HG03108 (cell line): ENCODE measurements at regions not wholly inside any gene's neighbourhood (a gene's known extent, or its start where the extent isn't known, plus 50 kb on each side); places are given as distances from the start of the nearest gene placed in this dataset.
"Not testable (repeated sequence)": the region's sequence is repeated elsewhere in the genome, so short reads cannot be mapped to it uniquely, and the experiment has no call there.

Experiments used
- ATAC-seq: cut with Tn5 transposase; IDR thresholded peaks from one replicate; pipeline ENCODE4 v1.9.1; 2021; ENCODE audit warnings: moderate library complexity; ENCODE audit not compliant: unreplicated experiment

DNA sequence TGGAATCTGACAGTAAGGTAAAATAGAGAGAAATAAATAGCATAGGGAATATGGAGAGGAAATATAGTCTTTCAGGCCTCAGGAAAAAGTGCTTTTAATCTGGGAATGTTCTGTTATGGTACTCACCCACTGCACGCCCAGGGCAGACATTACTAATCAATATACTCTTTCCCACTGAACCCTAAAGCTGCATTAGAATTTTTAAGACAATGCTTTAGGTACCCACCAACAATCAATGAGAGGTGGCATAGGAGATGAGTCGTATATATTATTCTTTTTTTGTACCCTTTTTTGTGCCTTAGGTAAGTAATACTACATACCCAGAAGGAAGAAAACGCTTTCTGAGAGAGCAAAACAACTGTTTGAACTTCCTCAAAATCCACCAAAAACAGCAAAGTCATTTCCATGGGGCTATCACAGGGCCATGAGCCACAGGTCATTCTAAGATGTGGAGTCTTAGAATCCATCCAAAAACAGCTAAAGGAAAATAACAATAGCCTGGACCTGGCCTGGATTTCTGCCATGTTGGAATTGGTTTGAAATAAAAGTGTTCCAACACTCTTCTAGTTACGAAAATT, 542.1 kb downstream of the XYLT1 start:
- ATAC-seq = no peak

DNA sequence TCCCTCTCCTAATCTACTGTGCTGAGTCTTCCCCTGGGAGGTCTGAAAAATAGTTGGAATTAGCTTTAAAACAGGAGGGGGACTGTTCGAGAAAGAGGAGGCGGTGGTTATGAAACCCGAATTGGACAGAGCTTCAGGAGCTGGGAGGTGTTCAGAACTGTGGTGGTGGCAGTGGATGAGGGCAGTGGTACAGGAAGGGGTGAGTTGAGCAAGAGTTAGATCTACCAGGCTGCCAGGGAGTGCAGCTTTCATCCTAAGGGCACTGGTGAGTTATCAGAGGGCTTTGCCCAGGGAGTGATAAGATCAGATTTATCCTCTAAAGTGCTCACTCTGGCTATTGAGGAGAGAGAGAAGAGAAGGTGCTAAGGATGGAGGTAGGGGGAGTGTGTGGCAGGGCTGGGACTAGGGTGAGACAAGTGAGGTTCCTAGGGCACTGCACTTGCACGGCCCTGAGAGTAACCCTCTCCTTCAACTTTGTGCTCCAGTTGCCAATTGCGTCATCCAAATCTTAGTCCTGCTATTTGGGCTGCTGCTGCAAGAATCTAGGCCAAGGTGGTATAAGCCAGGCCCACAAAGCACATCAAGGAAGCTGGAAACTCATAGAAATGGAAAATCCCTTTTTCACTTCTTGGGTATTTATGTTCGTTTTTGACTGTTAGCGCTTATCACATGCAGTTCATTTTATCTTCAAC, 540.3 kb downstream of the XYLT1 start:
- ATAC-seq = no peak

DNA sequence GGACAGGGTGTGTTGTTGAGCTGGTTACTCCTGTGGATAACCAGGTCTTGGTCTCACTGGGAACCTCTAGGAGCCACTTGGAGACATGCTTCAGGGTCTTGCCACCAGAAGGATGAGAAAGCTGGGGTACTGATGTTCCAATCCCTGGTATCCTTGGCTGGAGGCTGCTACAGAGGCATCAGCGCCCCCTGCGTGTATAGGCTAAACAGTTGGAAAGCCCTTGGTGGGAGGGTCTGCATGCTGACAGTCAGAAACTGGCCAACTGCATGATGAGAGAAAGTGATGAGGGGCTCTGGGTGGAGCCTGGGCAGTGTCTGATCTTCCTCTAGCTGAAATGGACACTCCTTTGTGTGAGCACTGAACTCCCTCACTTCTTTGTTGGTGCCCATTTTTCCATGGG, 536.9 kb downstream of the XYLT1 start:
- ATAC-seq = no peak

DNA sequence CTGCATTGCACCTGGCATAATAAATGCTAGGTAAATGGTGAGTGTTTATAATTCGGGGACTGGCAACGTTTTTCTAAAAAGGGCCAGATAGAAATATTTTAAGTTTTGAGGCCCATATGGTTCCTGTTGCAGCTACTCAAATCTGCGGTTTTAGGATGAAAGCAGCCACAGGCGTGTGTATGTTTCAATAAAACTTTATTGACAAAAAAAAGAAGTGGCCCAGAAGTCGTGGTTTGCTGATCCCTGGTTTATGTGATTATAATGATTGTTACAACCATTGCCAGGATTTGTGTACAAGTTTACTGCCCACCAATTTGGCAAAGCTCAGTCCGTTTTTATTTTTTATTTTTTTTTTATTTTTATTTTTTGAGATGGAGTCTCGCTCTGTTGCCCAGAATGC, 536.1 kb downstream of the XYLT1 start:
- ATAC-seq = no peak

DNA sequence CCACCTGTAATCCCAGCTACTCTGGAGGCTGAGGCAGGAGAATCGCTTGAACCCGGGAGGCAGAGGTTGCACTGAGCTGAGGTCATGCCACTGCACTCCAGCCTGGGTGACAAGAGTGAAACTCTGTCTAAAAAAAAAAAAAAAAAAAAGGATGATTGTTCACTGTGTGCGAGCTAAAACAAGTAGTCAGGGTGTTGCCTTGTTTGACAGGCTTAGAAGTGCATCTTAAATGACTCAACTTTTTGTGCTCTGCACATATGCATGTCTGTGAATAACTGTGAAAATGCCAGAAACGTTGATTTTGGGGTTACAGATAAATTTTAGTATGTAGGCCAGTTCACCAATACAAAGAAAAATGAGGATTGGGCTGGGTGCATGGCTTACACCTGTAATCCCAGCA, 534.9 kb downstream of the XYLT1 start:
- ATAC-seq = not testable (repeated sequence)

DNA sequence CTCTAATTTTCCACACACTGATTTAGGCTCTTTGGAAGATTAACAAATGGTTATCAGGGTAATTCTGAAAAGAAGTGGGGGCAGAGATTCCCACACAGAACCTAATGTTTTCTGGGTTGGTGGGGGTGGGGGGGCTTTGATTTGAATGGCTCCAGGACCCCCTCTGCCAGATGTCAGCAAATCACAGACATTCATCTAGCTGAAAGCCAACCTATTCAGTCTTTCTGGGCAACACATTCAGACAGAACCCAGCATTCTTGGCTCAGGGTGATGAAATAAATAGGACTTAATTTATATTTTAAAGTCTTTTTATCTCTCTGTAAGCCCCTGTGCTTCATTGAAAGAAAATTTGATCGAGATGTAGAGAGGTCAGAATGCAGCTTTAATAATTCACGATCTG, 533.2 kb downstream of the XYLT1 start:
- no peak for ATAC-seq

DNA sequence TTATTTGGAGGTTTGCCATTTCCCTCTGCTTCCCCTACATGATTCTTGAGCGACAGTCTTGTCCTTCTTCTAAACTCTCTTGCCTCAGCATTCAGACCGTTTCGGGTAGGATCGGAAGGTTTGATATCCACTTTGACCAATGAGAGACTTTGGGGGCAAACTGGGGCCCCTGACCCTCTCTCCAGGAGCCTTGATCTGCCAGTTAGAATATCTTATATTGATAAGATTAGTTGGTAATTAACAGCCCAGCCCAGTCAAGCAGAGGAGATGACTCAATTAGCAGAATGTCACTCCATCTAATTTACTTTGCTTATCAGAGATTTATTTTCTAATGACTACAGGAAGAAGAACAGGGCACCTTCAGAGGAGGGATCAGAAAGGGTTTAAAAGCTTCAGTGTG, 532.8 kb downstream of the XYLT1 start:
- ATAC-seq = no peak

DNA sequence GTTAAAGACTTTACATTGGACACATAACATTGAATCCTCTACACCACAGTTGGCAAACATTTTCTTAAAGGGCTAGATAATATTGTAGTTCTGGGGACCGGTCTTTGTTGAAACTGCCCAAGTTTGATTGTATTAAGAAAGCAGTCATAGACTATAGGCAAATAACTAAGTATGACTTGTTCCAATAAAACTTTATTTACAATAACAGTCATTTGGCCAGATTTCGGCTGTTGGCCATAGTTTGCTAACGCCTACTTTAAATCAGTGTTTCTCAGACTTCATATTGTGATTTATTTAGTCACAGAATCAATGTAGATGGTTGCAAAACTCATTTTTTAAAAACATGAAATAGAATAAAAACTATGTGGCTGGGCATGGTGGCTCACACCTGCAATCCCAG, 531.8 kb downstream of the XYLT1 start:
- ATAC-seq = no peak

DNA sequence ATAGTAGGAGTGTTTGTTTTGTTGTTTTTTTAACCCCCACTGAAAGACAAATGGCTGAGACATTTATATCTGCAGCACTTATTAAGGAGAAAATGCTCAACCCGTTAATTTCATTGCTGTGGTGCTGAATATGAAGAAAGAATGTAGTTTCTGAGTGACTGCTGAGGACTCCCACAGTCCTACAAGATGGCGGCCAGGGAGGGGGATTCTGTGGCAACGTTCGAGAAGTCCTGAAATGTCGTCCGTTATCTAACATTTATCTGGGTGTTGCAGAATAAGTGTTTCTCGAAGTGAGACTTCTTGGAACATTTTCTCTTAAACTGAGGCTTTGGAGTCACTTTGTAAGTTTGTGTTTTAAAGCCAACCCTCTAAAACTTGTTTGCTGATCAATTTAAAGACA, 530.4 kb downstream of the XYLT1 start:
- ATAC-seq = no peak

DNA sequence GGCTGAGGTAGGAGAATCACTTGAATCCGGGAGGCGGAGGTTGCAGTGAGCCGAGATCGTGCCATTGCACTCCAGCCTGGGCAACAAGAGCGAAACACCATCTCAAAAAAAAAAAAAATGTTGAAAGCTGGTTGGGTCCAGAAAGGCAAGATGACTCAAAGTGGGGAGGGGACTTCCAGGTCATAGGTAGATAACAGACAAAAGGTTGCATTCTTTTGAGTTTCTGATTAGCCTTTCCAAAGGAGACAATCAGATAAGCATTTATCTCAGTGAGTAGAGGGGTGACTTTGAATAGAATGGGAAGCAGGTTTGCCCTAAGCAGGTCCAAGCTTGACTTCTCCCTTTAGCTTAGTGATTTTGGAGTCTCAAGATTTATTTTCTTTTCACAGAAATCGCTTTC, 527.9 kb downstream of the XYLT1 start:
- ATAC-seq = not testable (repeated sequence)

DNA sequence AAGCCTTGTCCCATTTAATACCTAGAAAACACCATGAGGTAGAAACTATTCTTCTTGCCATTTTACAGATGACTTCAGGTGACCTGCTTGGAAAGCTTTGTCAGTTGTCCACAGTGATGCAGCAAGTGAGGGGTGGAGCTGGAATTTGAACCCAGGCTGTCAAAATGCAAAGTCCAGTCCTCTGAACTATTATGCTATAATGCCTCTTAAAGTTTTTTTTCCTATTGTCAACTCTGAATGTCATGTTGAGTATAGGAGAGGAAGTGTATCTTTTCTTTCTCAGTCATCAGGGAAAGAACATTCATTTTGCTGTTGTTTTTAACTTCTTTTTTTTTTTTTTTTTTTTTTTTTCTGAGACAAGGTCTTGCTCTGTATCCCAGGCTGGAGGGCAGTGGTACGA, 525.6 kb downstream of the XYLT1 start:
- no peak for ATAC-seq

DNA sequence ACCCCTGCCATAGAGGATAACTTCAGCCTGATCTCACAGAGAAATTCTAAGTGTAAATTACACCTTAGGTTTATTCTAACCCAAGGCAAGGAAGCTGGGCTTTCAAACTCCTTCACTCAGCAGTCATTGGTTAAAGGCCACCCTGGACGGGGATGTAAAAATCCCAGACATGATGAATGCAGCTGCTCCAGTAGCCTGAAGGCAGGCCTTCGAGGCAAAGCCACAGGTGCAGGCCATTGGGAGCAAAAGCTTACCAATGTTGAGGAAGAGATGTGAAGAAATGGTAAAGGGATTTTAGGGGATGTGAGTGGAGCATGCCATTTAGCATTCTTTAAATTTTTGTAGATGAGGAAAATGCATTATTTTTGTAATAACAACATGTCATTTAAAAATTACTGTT, 514.4 kb downstream of the XYLT1 start:
- no peak for ATAC-seq

DNA sequence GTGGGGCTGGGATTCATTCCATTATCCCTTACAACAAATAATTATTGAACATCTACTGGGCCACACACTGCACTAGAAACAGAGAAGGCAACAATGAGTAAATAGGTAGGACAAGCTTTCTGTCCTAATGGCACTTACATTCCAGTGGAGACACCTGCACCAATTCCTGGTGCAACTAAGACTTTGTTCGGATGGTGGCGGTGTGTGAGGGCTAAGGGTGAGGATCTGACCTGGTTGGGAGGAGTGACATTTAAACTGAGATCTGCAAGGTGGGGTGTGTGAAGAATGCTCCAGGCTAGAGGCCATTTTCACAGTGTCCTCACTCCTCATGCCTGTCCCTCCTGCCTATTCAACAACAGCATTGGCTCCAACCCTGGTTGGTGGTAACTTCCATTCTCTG, 510.0 kb downstream of the XYLT1 start:
- no peak for ATAC-seq

DNA sequence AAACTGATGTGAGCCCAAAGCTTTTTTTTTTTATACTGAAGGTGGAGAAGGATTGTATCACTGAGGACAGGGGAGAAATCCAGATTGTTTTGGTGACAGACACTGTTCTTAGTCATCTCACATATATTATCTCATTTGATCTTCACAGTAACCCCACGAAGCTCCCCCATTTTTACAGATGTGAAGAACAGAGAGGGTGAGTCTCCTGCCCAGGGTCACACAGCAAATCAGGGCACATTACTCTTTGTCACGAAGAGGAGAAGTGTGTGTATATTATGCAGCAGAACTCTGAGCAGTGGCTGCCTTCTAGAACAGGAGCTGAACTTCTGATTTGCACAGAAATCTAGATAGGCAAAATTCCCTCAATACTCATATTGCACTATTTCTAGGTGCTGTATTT, 504.3 kb downstream of the XYLT1 start:
- no peak for ATAC-seq

DNA sequence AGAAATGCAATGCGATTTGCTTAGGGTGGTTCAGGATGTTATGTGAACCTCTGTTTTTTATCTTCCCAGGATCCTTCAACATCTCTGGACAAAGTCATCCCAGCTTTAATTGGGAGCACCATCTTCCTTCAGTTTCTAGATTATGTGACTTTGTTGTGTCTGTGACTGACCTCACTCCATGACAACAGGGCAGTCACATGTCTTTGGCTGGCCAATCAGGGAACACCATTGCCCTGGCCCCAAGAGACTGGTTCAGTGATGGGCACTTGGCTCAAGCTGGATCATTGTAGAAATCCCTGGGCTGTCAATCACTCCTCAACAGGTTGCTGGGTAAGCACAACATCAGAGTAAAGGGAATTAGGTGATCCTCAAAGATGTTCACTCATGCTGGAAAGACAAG, 499.7 kb downstream of the XYLT1 start:
- no peak for ATAC-seq

DNA sequence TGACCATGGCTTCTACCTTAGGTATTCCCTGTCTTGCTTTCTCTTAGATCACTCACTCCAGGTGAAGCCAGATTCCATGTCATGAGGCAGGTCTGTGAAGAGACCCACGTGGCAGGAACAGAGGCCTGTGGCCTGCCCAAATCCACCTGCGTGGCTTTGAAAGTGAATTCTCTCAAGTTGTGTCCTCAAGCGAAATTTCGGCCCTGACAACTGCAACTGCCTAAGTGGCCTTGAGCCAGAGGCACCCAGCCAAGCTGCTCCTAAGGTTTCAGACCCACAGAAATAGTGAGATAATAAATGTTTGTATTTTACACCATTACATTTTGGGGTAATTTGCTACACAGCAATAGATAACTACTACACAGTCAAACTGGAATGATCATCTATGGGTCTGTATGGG, 497.9 kb downstream of the XYLT1 start:
- no peak for ATAC-seq

DNA sequence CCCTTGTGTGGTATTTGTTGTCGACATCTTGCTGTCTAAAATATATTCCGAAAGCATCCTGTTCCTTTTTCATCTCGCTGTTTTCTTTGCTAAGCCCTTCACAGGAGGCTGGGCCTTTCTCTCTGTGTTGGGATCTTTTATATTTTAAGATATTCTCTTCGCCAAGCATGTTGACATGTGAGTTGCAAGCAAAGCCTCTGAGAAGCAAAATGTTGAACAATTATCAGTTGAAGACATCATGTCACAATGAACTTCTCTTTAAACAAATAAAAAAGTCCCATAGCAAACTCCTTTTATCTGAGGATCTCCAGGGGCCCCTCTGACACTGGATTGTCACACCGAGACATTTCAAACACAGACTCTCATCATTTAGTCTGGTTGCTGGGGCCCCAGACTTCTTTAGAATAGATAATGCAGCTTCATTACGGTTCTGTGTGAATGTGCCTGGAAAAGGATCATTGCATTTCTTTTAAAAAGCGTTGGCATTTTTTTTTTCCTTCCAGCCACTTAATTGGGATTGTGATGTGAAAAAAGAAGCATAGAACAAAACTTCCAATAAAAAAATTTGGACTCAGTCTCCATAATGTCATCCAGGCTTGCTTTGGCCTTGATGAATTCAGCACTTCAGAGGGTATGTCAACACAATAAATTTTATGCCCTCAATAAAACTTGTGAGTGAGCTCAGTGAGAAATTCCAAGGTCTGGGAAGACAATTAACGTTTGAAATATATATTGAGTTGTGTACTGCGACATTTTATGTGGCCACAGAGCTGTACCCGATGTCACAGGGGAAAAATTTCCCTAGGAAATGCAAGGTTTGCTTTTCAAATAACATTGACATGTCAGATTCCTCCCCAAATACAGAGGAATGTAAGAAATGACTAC, 496.8 kb downstream of the XYLT1 start:
- no peak for ATAC-seq

DNA sequence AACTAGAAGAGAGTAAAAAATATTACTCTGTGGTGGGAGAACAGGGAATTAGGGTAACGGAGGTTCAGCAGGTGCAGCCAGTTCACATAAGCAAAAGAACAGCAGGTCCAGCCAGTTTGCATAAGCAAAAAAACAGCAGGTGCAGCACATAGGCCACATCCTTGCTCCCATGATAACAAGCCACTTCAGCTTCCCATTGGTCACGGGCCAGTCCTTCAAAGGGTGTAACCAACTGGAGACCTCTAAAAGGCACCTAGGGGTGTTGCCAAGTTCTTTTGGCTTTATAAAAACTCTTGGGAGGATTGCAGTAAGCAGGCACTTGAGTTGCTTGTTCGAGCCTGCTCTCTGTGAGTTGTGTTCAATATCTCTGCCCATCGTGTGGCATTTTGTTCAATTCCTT, 488.1 kb downstream of the XYLT1 start:
- ATAC-seq = no peak

DNA sequence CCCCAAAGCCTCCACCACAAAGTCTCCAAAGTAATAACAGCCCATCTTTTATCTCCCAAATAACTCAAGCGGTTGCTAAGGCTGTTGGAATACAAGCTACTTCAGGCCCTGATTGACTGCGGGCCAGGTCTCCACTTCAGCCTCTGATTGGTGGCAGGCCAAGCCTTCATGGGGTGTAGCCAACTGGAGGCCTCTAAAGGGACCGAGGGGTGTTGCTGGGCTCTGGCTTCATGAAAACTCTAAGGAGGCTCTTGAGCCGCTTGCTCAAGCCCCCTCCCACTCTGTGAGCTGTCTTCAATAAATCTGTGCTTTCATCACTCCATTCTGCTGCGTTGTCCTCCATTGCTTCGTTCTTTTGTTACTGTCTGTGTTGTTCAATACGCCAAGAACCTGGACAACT, 487.2 kb downstream of the XYLT1 start:
- no peak for ATAC-seq

DNA sequence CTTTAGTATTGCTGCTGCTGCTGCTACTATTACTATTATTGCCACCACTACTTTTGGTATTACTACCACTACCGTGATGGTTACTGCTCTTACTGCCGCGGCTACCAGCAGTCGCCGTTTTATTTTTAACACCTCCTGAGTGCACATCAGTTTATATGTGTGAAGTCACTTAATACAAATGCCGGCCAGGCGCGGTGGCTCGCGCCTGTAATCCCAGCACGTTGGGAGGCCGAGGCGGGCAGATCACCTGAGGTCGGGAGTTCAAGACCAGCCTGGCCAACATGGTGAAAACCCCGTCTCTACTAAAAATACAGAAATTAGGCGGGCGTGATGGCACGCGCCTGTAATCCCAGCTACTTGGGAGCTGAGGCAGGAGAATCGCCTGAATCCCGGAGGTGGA, 486.7 kb downstream of the XYLT1 start:
- not testable (repeated sequence) for ATAC-seq

DNA sequence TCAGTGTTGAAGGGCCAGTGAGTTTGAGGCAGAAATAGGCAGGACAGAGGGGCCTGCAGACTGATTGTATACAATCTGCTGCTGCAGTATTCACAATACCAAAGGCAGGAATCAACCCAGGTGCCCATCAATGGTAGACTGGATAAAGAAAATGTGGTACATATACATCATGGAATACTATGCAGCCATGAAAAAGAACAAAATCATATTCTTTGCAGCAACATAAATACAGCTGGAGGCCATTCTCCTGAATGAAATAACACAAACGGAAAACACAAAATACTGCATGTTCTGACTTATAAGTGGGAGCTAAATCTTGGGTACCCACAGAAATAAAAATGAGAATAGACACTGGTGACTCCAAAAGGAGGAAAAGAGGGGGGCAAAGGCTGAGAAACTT, 485.1 kb downstream of the XYLT1 start:
- no peak for ATAC-seq

DNA sequence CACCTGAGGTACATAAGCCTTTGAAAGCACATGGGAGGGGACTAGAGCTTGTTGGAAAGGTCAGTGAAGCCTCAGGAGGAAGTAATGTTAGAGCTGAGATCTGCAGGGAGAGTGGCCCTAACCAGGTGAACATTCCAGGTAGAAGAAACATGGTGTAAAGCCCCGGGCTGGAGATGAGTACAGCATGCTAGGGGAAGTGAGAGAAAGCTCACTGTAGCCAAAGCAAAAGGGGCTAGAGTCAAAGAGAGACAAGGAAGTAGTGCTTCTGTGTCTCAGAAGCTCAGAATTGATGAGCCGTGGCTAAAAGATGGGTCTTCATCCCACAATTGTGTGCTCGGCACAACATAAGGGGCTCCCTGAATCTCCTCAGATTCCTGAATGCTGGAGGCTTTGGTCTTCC, 481.8 kb downstream of the XYLT1 start:
- no peak for ATAC-seq
